ENCODE measurements at regions not wholly inside any gene's neighbourhood (a gene's known extent, or its start where the extent isn't known, plus 50 kb on each side); places are given as distances from the start of the nearest gene placed in this dataset.

DNA sequence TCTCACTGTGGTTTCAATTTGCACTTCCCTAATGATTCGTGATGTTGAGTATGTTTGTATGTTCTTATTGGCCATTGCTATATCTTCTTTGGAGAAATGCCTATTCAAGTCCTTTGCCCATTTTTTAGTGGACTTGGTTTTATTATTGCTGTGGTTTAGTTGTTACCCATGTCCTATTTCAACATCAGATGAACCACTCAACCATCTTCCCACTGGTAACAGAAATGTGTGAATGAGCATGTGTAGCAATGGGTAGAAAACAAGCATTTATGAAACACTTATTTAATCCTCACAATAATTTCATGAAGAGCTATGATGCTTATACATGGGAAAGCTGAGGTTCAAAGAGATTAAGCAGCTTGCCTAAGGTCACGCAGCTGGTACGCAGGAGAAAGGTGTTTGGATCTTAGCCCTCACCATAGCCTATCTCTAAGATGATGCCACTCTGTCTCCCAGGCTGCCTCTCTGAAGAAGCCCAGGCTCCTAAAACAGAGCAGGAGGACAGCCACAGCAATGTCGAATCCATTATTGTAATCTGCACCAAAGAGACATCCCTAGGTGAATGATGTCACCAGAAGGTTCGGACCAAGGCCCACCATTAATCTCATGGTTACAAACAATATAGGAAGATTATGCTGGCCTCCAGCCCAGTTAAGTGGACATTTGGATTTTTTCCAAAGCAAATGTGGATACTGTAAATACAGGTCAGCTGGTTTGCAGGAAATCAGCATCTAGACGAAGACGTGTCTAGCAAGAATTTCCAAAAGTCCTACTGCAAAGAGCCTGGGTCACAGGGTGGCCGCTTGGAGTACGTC, 447.6 kb upstream of the ZMIZ1 start:
- no peak for DNase-seq (ENCODE audit: extremely low read depth, low read depth)

DNA sequence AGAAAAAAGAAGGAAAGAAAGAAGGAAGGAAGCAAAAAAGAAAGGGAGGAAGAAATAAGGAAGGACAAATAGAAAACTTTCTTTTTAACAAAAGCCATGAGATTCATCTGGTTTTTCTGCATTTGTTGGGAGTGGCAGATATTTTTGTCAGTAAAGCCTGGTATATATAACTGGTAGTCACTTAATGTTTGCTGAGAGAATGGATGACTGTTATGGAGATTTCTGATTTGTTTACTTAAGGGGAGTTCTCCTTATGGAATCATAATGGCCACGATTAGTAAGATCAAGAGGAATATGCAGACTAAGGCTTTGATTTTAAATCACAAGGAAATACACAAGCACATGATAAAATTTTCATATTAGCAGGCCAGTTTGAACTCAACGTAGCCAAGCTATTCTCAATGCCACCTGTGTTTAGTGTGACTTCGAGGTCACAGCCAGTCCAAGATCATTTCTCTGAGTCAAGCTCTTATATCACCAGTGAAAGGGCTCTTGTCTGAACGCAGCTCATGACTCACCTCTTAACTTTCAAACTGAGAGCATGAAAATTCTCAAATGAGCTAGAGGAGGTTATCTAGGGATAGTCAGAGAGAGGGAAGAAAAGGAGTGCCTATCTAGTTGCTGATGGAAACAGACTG, 445.1 kb upstream of the ZMIZ1 start:
- peak; percentile 22 for DNase-seq (ENCODE audit: extremely low read depth, low read depth)

DNA sequence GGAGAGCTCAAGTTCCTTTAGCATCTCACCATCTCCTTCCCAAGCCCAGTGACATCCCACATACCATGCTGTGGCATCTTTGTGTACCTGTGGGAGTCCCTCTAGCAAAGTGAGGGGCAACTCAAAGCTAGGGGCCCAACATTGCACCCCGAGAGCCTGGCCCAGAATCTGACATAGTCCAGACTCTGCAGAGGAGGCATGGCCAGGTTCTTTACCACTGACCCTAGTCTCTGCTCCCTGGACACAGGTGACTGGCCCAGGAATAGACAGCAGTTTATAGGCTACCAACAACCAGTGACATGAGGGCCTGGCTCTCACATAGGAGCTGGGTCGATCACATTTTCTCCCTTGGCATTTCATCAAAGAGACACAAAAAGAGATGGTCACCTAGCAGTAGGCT, 444.0 kb upstream of the ZMIZ1 start:
- no peak for DNase-seq (ENCODE audit: extremely low read depth, low read depth)

DNA sequence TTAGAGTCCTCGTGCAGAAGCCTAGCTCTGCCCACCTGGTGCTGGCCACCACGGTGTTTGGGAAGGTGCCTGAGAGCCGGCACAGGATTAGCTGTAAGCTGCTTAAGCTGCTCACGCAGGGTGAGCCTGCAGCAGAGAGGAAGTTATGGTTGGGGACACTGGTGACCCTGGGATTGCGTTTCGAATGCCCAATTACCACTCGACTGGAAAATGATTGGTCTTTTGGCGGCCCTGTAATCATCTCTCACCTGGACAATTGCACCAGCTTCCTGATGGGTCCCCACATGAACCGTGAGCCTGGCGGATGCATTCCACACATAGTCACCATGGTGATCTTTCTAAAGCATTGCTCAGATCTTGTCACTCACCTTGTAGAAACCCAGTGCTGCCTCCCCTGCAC, 442.3 kb upstream of the ZMIZ1 start:
- no peak for DNase-seq (ENCODE audit: extremely low read depth, low read depth)

DNA sequence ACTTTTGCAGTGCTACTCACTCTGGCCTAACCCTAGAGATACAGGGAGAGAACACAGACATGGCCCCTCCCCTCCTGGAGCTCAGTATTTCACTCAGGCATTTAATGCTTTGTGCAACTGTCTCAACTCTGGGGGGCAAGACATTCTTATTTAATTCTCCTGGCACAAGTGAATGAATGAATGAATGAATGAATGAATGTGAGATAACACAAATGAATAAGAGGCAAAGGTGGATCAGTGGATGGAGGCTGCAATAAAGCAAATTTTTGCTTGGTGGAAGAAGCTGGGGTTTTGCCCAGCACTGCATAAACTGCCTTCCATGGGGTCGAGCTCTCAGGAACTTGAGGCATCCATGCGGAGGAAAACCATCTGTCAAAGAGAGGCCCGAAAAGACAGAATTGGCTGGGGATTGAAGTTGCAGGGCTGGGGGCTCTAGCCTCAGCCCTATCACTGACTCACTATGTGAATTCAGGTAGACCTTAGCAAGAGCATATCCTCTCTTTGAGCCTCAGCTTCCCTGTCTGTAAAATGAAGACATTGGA, 441.4 kb upstream of the ZMIZ1 start:
- DNase-seq (ENCODE audit: extremely low read depth, low read depth), result no peak

DNA sequence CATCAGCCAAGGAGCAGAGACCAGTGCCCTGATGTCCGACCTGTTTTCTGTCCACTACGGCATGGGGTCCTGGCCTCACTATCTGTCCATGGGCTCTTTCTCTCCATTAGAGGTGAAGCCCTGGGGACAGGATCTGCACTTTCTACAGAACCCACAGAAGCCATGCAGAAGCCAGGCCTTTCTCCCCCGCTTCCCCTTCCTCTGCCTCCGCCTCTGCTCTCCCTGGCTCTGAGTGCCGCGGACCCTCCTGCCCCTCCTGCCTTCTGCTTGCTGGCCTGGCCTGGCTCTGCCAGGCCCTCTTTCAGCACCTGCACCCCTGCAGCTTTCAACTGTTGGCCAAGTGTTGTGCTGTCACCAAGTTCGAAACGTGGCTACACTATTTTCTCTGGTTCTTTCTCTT, 439.8 kb upstream of the ZMIZ1 start:
- no peak for DNase-seq (ENCODE audit: extremely low read depth, low read depth)

DNA sequence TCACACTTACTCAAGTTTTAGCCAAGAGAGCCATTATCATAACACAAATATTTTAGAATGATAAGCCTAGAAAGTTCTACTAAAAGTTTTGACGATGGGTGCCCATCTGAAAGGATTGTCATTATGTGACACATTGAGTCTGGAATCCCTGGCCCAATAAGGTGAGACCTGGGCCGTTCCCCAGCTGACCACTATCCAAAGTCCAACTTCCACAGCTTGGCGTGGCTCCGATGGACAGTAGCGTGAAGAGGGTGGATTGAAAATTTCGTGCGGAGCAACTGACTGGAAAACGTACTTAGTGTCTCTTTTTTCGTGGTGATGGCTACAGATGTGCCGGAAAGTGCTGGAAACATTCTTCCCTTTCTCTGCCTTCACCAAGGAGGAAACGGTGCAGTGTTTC, 439.0 kb upstream of the ZMIZ1 start:
- no peak for DNase-seq (ENCODE audit: extremely low read depth, low read depth)

DNA sequence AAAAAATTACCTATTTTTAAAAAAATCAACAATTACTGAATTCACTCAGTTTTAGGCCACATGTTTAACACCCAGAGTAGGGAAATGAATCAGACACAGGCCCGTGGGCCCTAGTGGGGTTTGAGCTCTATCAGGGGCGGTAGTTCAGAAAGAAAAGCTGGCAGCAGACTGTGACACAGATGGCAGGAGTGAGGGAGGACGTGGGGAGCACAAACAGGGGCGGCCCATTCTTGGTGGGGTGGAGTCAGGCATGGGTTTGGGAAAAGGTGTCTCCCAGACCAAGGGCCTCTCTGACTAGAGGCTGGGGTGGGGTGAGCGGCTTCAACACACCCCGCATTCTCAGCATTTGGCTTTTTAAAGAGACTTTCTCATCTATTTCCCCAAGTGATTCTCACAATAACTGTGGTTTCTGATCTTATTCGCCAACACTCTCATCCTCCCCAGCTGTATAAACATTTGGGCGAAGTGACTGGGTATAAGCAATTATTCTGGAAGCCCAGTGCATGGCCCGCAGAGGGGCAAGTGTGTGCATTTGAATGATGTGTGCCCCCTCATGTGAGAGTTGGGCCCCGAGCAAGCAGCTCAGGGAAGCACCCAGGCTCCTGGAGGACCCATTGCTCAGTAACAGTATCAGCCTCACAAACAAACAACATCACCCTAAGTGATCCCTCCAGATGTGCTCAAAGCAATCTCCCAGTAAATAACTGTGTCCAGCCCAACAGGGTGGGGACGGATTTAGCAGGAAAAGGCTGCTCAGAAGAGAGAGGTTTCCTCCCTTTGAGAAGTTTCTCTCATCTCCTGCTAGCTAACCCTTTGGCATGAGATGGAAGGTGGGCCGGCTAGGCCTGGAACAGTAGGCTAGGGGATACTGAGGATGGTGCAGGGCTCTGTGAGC, 437.6 kb upstream of the ZMIZ1 start:
- no peak for DNase-seq (ENCODE audit: extremely low read depth, low read depth)

DNA sequence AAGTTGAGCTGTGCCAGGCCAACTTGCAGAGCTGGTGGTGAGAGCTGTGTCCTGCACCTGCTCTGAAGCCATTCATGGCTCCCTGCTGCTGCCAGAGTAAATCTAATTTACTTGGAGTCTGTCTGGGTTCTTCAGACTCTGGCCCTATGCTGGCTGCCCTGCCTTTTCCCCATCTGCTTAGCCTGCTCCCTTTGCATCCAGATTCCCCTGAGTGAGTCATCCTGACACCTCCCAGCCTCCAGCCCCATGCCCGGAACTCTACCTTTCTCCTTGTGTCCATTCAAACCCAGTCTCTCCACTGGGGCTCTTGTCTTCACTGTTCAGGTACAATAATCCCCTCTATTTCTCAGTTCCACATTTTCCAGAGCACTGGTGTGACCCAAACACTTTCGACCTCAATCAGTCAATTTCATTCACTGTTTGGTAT, 434.4 kb upstream of the ZMIZ1 start:
- DNase-seq (ENCODE audit: extremely low read depth, low read depth), result no peak

DNA sequence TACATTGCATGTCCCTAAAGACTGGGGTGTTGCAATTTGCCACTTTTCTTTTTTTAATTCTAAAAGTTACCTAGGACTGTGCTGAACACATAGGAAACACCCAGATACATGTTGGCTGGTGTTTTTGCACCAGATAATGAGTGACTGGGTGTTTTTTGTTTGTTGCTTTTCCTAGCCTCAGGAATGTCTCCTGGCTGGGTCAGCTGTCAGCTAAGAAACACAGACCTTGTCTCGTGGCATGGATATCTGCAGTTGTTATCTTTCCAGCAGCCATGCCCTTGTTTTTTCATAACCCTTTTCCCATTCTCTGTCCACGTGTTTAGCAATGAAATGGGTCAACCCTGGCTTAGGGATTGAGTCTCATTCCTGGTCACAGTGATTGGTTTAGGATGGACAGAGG, 433.9 kb upstream of the ZMIZ1 start:
- no peak for DNase-seq (ENCODE audit: extremely low read depth, low read depth)

DNA sequence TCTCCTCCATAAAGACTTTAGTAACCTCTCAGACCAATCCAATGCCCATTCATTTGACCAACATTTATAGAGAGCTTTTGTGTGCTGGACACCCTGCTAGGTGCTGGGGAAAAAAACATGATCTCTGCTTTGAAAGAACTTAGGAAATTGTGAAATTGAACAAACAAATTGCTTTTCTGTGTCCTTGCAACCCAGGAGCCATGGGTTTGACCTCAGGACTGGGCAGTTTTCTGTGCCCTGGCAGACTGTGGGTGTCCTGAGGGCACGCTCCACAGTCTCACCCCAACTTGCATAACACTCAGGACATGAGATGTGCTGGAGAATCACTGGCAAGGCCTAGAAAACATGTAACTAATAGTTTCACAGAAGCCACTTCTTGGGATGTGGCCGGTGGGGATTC, 429.1 kb upstream of the ZMIZ1 start:
- no peak for DNase-seq (ENCODE audit: extremely low read depth, low read depth)

DNA sequence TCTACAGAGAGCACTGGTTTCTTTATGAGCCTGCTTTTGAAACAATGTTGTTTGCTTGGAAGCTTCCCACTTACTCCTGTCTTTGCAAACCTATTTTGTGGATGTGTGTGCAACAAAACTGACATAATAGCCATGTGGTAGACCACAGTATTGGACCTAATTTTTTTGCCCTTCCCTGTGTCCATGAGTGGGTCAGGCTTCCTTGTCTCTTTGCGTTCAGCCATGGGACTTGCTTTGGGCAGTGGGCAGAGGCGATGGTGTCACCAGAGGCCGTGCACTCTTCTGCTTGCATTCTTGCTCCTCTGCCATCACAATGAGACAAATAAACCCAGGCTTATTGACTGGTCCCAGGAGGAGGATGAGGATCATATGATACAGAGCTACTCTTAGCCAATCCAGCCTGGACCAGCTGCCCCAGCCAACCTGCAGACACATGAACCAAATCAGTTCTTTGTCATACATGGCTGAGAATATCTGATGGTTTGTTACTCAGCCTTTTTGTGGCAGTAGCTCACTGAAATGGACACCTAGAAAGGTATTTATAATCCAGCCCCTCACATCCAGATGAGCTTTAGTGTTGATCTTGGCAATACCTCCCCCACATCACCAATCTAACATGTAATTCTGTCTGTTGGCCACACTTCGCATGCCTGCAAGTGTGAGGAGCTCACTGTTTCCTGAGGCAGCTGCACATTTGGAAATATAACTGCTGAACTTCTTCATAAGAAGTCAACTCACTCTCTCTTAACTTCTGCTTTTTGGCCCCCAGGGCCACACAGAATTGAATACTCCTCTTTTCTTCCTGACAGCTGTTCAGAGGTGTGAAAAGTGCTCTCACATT, 427.8 kb upstream of the ZMIZ1 start:
- no peak for DNase-seq (ENCODE audit: extremely low read depth, low read depth)

DNA sequence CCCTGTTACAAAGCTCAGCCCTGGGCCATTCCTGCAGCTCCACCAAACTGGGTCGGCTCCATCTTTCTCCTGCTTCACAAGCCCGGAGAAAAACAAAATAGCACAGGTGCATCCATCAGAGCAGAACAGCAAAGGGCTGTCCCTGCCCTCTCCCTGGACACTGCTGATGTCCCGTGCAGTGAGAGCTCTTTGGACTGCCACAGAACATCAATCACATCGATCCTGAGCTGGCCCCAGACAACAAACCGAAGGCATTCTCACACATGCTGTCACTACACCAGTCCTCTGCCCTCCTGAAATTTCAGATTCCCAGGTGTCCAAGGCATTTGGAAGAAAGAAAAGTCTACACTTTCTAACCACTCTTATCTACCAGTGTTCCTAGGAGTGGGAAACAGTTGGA, 427.1 kb upstream of the ZMIZ1 start:
- no peak for DNase-seq (ENCODE audit: extremely low read depth, low read depth)

DNA sequence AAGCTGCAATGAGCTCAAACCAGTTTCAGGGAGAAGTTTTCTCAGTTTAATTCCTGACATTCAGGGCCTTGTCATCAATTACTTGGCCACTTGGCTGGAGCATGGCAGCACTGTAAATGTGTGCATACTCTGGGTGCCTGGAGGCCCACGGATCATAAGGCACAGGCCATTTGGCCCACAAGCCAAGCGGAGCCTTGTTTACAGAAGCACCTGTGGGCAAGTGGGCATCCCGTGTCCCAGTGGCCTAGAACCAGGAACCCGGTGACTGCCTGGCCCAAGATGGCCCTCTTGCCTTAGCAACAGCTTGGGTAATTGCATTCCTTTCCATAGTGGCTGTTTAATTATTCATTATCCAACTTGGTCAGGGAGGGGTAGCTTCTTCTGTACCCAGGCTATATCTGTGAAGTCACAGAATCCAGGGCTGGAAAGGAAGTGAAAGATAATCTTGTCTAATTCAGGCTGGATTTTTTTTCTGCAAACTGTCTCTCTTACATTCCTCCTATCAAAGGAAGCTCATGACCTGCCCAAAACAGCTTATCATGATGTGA, 426.4 kb upstream of the ZMIZ1 start:
- DNase-seq (ENCODE audit: extremely low read depth, low read depth), result no peak

DNA sequence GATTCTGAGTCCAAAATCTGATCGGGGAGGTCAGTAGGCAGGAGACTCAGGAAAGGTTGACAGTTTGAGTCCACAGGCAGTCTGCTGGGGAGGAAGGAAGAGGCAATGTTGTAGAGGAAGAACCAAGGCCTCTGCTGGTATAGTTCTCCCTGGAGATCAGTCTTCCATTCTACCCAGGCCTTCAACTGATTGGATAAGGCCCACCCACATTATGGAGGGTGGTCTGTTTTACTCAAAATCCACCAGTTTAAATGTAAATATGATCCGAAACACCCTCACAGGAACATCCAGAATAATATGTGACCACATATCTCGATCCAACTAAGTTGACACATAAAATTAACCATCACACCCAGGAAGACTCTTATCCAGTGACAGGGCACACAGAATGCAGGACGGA, 425.3 kb upstream of the ZMIZ1 start:
- DNase-seq (ENCODE audit: extremely low read depth, low read depth), result no peak

DNA sequence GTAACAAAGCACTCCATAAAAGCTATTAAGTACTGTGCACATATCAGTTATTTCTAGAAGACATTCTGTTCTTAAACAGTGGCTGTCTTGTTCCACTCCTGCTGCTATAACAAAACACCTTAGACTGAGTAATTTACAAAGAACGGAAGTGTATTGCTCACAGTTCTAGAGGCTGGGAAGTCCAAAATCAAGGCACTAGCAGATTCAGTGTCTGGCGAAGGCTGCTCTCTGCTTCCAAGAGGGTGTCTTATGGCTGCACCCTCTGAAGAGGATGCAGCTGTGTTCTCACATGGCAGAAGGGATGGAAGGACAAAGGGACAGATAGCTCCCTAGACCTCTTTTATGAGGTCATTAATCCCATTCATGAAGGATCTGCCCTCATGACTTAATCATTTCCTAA, 424.2 kb upstream of the ZMIZ1 start:
- DNase-seq (ENCODE audit: extremely low read depth, low read depth), result no peak

DNA sequence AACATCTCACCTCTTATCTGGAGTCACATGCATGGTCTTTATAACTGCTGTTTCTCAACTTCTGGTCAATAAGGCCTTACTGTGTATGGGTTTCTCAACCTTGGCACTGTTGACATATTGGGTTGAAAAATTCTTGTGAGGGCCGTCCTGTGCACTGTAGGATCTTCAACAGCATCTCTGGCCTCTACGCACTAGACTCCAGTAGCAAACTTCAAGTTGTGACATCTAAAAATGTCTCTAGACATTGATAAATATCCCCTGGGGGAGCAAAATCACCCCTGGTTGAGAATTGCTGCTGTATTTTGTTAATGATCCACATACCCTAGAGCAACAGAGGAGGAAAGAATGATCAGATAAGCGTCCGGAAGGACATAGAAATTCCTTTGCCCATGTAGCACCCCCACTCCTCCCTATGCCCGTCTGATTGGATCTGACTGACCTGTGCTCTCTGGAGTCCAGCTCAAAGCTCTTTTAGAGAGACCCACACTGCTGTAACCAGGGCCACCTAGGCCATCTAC, 423.5 kb upstream of the ZMIZ1 start:
- no peak for DNase-seq (ENCODE audit: extremely low read depth, low read depth)

DNA sequence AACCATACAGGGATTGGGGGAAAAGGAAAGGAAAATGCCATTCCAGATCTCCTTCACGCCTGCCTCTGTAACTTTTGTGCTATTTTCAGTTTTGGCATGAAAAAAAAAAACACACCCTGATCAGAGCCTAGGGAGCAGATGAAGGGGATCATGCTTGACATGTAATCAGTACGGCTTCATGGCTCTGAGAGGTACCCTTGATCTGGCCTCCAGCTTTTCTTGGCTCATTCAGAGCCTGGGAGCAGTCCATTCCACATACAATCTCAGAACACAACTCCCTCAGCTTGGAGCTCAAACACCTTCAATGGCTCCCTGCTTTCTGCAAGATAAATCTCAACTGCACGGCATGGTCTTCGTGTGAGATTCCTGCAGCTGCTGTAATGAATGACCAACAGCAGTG, 422.8 kb upstream of the ZMIZ1 start:
- no peak for DNase-seq (ENCODE audit: extremely low read depth, low read depth)

DNA sequence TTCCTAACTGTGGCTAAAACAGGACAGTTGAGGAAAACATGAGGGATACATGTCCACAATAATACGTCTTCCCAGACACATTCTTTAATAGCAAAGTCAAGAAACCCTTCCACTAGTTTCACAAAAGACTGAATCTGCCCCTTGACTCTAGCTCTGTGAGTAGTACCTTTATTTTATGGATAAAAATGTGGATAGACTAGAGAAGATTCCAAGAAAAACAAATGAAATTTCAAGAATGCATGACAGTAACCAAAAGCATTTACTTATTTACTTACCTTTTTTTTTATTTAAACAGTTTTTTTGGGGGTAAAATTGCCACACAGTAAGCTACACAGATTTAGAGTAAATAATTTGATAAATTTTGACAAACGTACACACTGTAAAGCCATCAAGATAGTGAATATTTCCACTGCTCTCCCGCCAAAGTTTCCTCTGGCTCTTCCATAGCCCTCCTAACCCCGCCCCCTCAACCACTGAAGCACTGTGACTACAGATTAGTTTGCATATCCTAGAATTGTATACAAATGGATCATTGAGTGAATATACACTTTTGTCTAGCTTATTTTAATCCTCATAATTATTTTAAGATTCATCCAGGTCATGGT, 420.4 kb upstream of the ZMIZ1 start:
- no peak for DNase-seq (ENCODE audit: extremely low read depth, low read depth)
